ENCODE measurements at regions not wholly inside any gene's neighbourhood (a gene's known extent, or its start where the extent isn't known, plus 50 kb on each side); places are given as distances from the start of the nearest gene placed in this dataset.

GRCh38 chr2:226615891-226616290 is 183.7 kb downstream of the IRS1 start:
- TF ChIP-seq CTCF (conservative IDR thresholded peaks at IDR 0.05) (no peak), ZFX (IDR thresholded peaks at IDR 0.05) (no peak)
